H1 (cell line): ENCODE measurements at regions not wholly inside any gene's neighbourhood (a gene's known extent, or its start where the extent isn't known, plus 50 kb on each side); places are given as distances from the start of the nearest gene placed in this dataset.
A peak's percentile ranks its signal among the peaks of the same experiment; 100 is the strongest.

Experiments
- CTCF ChIA-PET: fragments of 300-600 bp; sonication (Branson Sonifier 250); formaldehyde crosslinking; loops from one replicate; lab custom pipeline; 2021; ENCODE audit not compliant: partially characterized antibody; lab: Charles Lee
- POLR2A ChIA-PET: fragments of 300-600 bp; sonication (Branson Sonifier 250); formaldehyde crosslinking; loops from one replicate; lab custom pipeline; 2021; ENCODE audit warnings: inconsistent platforms; ENCODE audit not compliant: partially characterized antibody; lab: Charles Lee
- DNase-seq, 2 experiments: peaks; one replicate each; pipeline versions ENCODE4 v3.0.0 to v3.0.0-alpha.2; 2010 to 2022; ENCODE audit warnings: low spot score in 2 of 2, low read depth in 1 of 2, mixed read lengths in 1 of 2
- FAIRE-seq: peaks from 2 replicates; lab custom pipeline; 2011; peaks lifted over from hg19 to GRCh38; lab: Jason Lieb, UNC
- H2AFZ ChIP-seq: 2 replicates; pipeline ENCODE4 v1.8.1; 2012; ENCODE audit warnings: low read length, inconsistent platforms
- H2AK5ac ChIP-seq: 2 replicates; pipeline ENCODE4 v1.6.1; 2013; ENCODE audit warnings: low read depth, low read length
- H2BK120ac ChIP-seq: replicated peaks from 2 replicates; pipeline ENCODE3; 2013; ENCODE audit warnings: low read depth, low read length, inconsistent platforms
- H2BK12ac ChIP-seq: 2 replicates; pipeline ENCODE4 v1.6.1; 2013; ENCODE audit warnings: low read depth, low read length
- H2BK15ac ChIP-seq: 2 replicates; pipeline ENCODE4 v1.6.1; 2013; ENCODE audit warnings: low read length
- H2BK20ac ChIP-seq: 2 replicates; pipeline ENCODE4 v1.6.1; 2013; ENCODE audit warnings: low read length
- H2BK5ac ChIP-seq: 2 replicates; pipeline ENCODE4 v1.6.1; 2013; ENCODE audit warnings: low read depth, low read length
- H3K14ac ChIP-seq: 2 replicates; pipeline ENCODE4 v1.6.1; 2013; ENCODE audit warnings: inconsistent platforms; ENCODE audit not compliant: insufficient read length
- H3K18ac ChIP-seq: 2 replicates; pipeline ENCODE4 v1.6.1; 2013; ENCODE audit warnings: low read length; ENCODE audit errors: extremely low read depth
- H3K23ac ChIP-seq: 2 replicates; pipeline ENCODE4 v1.6.1; 2013; ENCODE audit warnings: inconsistent platforms; ENCODE audit not compliant: insufficient read length
- H3K23me2 ChIP-seq: 2 replicates; pipeline ENCODE4 v1.6.1; 2013; ENCODE audit warnings: low read depth, low read length
- H3K27ac ChIP-seq: 2 replicates; pipeline ENCODE4 v1.6.1; 2011; ENCODE audit warnings: low read depth, low read length, inconsistent platforms
- H3K27me3 ChIP-seq, 4 experiments: replicated peaks in 1 of 4; 1 replicate in 1 of 4; 2 replicates in 3 of 4; pipeline versions ENCODE4 v1.6.1 to v1.8.1; 2011 to 2013; ENCODE audit warnings: low read length in 3 of 4, mild to moderate bottlenecking in 3 of 4, inconsistent platforms in 2 of 4, mixed read lengths in 2 of 4, moderate library complexity in 1 of 4; ENCODE audit not compliant: control insufficient read depth in 3 of 4, insufficient read depth in 3 of 4; ENCODE audit errors: extremely low read depth in 1 of 4
- H3K36me3 ChIP-seq, 4 experiments: 2 replicates each; pipeline versions ENCODE4 v1.6.1 to v1.8.1; 2011 to 2013; ENCODE audit warnings: mild to moderate bottlenecking in 4 of 4, low read length in 3 of 4, moderate library complexity in 2 of 4, control low read depth in 1 of 4, inconsistent platforms in 1 of 4; ENCODE audit not compliant: insufficient read depth in 4 of 4, control insufficient read depth in 2 of 4
- H3K4ac ChIP-seq: replicated peaks from 2 replicates; pipeline ENCODE3; 2013; ENCODE audit warnings: low read length, low read depth, mixed read lengths, inconsistent platforms; ENCODE audit not compliant: insufficient read length
- H3K4me1 ChIP-seq, 4 experiments: replicated peaks in 1 of 4; 1 replicate in 1 of 4; 2 replicates in 3 of 4; pipeline versions ENCODE4 v1.6.1 to v1.8.1; 2011 to 2013; ENCODE audit warnings: low read length in 3 of 4, inconsistent platforms in 2 of 4, mixed read lengths in 1 of 4; ENCODE audit not compliant: insufficient read depth in 4 of 4, control insufficient read depth in 3 of 4
- H3K4me2 ChIP-seq, 2 experiments: 2 replicates each; pipeline versions ENCODE4 v1.6.1 to v1.8.1; 2011 to 2013; ENCODE audit warnings: low read depth in 2 of 2, low read length in 2 of 2, control low read depth in 1 of 2, inconsistent platforms in 1 of 2, mild to moderate bottlenecking in 1 of 2; ENCODE audit not compliant: insufficient read depth in 1 of 2
- H3K4me3 ChIP-seq, 4 experiments: fragments of 200-600, 300-600 bp in 1 of 4; sonication (generic), shearing (Covaris generic), sonication (Bioruptor Twin) in 1 of 4; 2 replicates each; pipeline versions ENCODE4 v1.5.1 to v1.8.1; 2011 to 2016; ENCODE audit warnings: low read length in 4 of 4, low read depth in 3 of 4, control low read depth in 2 of 4, inconsistent platforms in 2 of 4, mild to moderate bottlenecking in 2 of 4, mixed read lengths in 1 of 4, moderate library complexity in 1 of 4; ENCODE audit not compliant: insufficient read depth in 2 of 4; ENCODE audit errors: extremely low read depth in 1 of 4
- H3K56ac ChIP-seq: replicated peaks from 2 replicates; pipeline ENCODE3; 2013; ENCODE audit warnings: low read depth, mild to moderate bottlenecking, mixed read lengths, low read length, inconsistent platforms; ENCODE audit not compliant: insufficient read length
- H3K79me1 ChIP-seq: 2 replicates; pipeline ENCODE4 v1.6.1; 2013; ENCODE audit warnings: low read depth, low read length, control low read depth
- H3K79me2 ChIP-seq, 2 experiments: 2 replicates each; pipeline versions ENCODE4 v1.6.1 to v1.8.1; 2012 to 2013; ENCODE audit warnings: low read length in 2 of 2, mild to moderate bottlenecking in 2 of 2, inconsistent platforms in 1 of 2; ENCODE audit not compliant: insufficient read depth in 2 of 2, control insufficient read depth in 1 of 2
- H3K9ac ChIP-seq, 4 experiments: replicated peaks in 1 of 4; 1 replicate in 1 of 4; 2 replicates in 3 of 4; pipeline versions ENCODE4 v1.6.1 to v1.8.1; 2011 to 2013; ENCODE audit warnings: low read depth in 3 of 4, low read length in 3 of 4, control low read depth in 2 of 4, mild to moderate bottlenecking in 2 of 4, moderate library complexity in 2 of 4, inconsistent platforms in 1 of 4; ENCODE audit errors: extremely low read depth in 1 of 4
- H3K9me3 ChIP-seq, 2 experiments: 2 replicates each; pipeline versions ENCODE4 v1.6.1 to v1.8.1; 2012 to 2013; ENCODE audit warnings: mild to moderate bottlenecking in 2 of 2, moderate library complexity in 2 of 2, control low read depth in 1 of 2, inconsistent platforms in 1 of 2, low read depth in 1 of 2, low read length in 1 of 2, mixed read lengths in 1 of 2; ENCODE audit not compliant: insufficient read depth in 2 of 2
- H4K20me1 ChIP-seq, 2 experiments: replicated peaks in 1 of 2; 2 replicates each; pipeline versions ENCODE3 to v1.8.1; 2011 to 2013; ENCODE audit warnings: inconsistent platforms in 2 of 2, low read length in 2 of 2, mild to moderate bottlenecking in 1 of 2; ENCODE audit not compliant: insufficient read depth in 2 of 2, control insufficient read depth in 1 of 2
- H4K5ac ChIP-seq: 2 replicates; pipeline ENCODE4 v1.6.1; 2013; ENCODE audit warnings: low read length, low read depth, mixed read lengths, inconsistent platforms; ENCODE audit not compliant: insufficient read length
- H4K8ac ChIP-seq: 2 replicates; pipeline ENCODE4 v1.8.0; 2013; ENCODE audit warnings: mild to moderate bottlenecking, moderate library complexity, low read length, inconsistent platforms; ENCODE audit not compliant: insufficient read depth; ENCODE audit errors: extremely low read depth
- H4K91ac ChIP-seq: replicated peaks from 2 replicates; pipeline ENCODE3; 2013; ENCODE audit warnings: low read length, mixed read lengths, inconsistent platforms; ENCODE audit not compliant: insufficient read length
- ASH2L ChIP-seq: fragments of 200-600, 300-600 bp; sonication (generic); IDR thresholded peaks from one replicate; pipeline ENCODE4 v1.7.1; 2017; ENCODE audit warnings: low read length
- CTCF ChIP-seq, 3 experiments: IDR thresholded peaks; 1 replicate in 2 of 3; 2 replicates in 1 of 3; pipeline versions ENCODE4 v1.5.1 to v1.6.1; 2011; ENCODE audit warnings: low read length in 3 of 3, mild to moderate bottlenecking in 3 of 3, inconsistent platforms in 2 of 3, low read depth in 1 of 3, moderate library complexity in 1 of 3; ENCODE audit not compliant: insufficient read depth in 1 of 3; ENCODE audit errors: control extremely low read depth in 1 of 3
- RAD21 ChIP-seq, 2 experiments: IDR thresholded peaks in 1 of 2; conservative IDR thresholded peaks in 1 of 2; 2 replicates each; pipeline ENCODE4 v1.6.1; 2011; ENCODE audit warnings: low read depth in 2 of 2, low read length in 2 of 2, improper control_type of control experiment in 1 of 2, inconsistent platforms in 1 of 2, mild to moderate bottlenecking in 1 of 2, moderate library complexity in 1 of 2
- WGBS, 2 experiments: shearing (Covaris generic) in 1 of 2; methylation state at CpG; one replicate each; pipeline versions ENCODE4 v1.1.6 to v1.1.7; 2013 to 2015; ENCODE audit warnings: low lambda C conversion rate in 2 of 2, mixed read lengths in 2 of 2, inconsistent platforms in 1 of 2, low coverage in 1 of 2, missing lambda C conversion rate in 1 of 2; ENCODE audit not compliant: insufficient replicate concordance in 2 of 2, insufficient coverage in 1 of 2, insufficient read length in 1 of 2; ENCODE audit errors: extremely low coverage in 1 of 2, missing lambda C conversion rate in 1 of 2; 5-methylcytosine and 5-hydroxymethylcytosine counted together

- H3K9me3 ChIP-seq = no peaks in the 10 kb centered on the region
- no peak overlapping the region for H4K5ac ChIP-seq
- FAIRE-seq (peak; percentile 99), DNase-seq (peak; percentile 23 to 44)
- H2BK12ac ChIP-seq = no peak overlapping the region
- no peak overlapping the region for H2BK120ac ChIP-seq
- no peak overlapping the region for H3K9ac ChIP-seq
- no peak overlapping the region for H4K91ac ChIP-seq
- no peak overlapping the region for H2AK5ac ChIP-seq
- H3K23me2 ChIP-seq = no peaks in the 10 kb centered on the region
- no peak overlapping the region for H3K4me2 ChIP-seq
- WGBS, 2 experiments = 0% methylated on average over 1 of the region's 1 CpG; no CpG with 5 or more reads in 1 of the 2 experiments
- H3K18ac ChIP-seq = no peak overlapping the region
- no peaks in the 10 kb centered on the region for H3K79me2 ChIP-seq
- no peak overlapping the region for H4K8ac ChIP-seq
- H3K36me3 ChIP-seq = no peaks in the 10 kb centered on the region
- no peak overlapping the region for H3K23ac ChIP-seq
- H3K4me3 ChIP-seq = no peak overlapping the region
- H3K4ac ChIP-seq = no peak overlapping the region
- H3K79me1 ChIP-seq = no peaks in the 10 kb centered on the region
- H4K20me1 ChIP-seq = no peaks in the 10 kb centered on the region
- TF ChIP-seq RAD21 (IDR thresholded peaks at IDR 0.05 in 1 of 2, conservative IDR thresholded peaks at IDR 0.05 in 1 of 2; ENCODE audit: low read depth in 2 of 2, low read length in 2 of 2) (peak; percentile 61 to 69), ASH2L (no peak), CTCF (IDR thresholded peaks at IDR 0.05; ENCODE audit: control extremely low read depth in 1 of 3, insufficient read depth in 1 of 3, low read depth in 1 of 3, low read length in 3 of 3) (peak; percentile 26 to 70 (median 58))
- TF ChIP-seq, all 59 proteins: peak for 2
- Histone ChIP-seq H2BK20ac (no peak overlapping the region), H2BK15ac (no peak overlapping the region), H3K4me1 (no peaks in the 10 kb centered on the region), H2AFZ (no peak overlapping the region; the same call in 1 of the 2 replicates), H3K27ac (no peak overlapping the region), H3K14ac (no peak overlapping the region), H3K56ac (no peak overlapping the region), H3K27me3 (no peaks in the 10 kb centered on the region), H2BK5ac (no peak overlapping the region)
- POLR2A ChIA-PET = no interaction called here
- CTCF ChIA-PET = interaction anchor here (0.6 to 1.8 kb wide), 15 partner anchors 11 to 516 kb away, joined by 3 to 8 read pairs (median 3); no protein-coding TSS in a partner anchor
Observed at GRCh38 chrX:140572724-140573123, 67.9 kb upstream of the SOX3 start.
